ENCODE measurements at regions not wholly inside any gene's neighbourhood (a gene's known extent, or its start where the extent isn't known, plus 50 kb on each side); places are given as distances from the start of the nearest gene placed in this dataset.

DNA sequence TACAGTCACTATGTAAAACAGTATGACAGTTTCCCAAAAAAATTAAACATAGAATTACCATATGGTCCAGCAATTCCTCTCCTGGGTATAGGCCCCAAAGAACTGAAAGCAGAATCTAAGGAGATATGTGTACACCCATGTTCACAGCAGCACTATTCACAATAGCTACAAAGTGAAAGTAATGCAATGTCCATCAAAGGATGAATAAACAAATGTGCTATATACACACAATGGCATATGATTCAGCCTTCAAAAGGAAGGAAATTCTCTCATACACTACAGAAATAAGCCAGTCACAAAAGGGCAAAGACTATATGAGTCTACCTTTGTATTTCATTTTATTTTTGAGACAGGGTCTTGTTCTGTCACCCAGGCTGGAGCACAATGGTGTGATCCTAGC lies 120.4 kb downstream of the TOMM20 start:
- H3K36me3 Mint-ChIP-seq, result no peaks in the 10 kb centered on the region
- no peak for TF ChIP-seq CTCF (IDR thresholded peaks at IDR 0.05; ENCODE audit: unreplicated experiment)

DNA sequence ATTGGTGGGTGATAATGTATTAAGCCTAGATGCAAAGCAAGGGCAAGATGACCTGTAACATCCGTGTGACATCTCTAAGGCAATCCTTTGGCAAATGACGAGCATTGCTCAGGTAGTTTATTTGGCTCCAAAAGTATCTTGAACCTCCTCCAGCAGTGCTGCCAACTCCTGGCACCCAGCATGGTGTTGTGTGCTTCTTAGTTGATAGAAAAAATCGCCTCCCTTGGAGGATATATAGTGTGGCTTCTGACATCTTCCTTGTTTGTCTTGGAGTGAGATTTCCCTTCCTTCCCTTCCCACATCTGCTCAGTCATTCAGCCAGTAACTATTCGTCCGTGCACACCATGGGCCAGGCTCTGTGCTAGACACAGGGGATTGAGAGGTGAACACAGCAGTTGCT lies 121.8 kb downstream of the TOMM20 start:
- H3K27me3 Mint-ChIP-seq (ENCODE audit: low read depth), result no peaks in the 10 kb centered on the region
- no peak overlapping the region for H3K27ac Mint-ChIP-seq
- no peak overlapping the region for H3K4me3 Mint-ChIP-seq
- no peak for DNase-seq (ENCODE audit: low spot score in 2 of 2, unreplicated experiment in 2 of 2)
- no peak for TF ChIP-seq CTCF (IDR thresholded peaks at IDR 0.05; ENCODE audit: unreplicated experiment)
- H3K4me1 Mint-ChIP-seq, result no peaks in the 10 kb centered on the region
- peaks cover 3% of the 10 kb centered on the region for H3K9me3 Mint-ChIP-seq
- no peaks in the 10 kb centered on the region for H3K36me3 Mint-ChIP-seq

More for the DNA sequence above, 120.4 kb downstream of the TOMM20 start:
- no peak for DNase-seq (ENCODE audit: low spot score in 2 of 2, unreplicated experiment in 2 of 2)
- Mint-ChIP-seq H3K9me3 (peaks cover 3% of the 10 kb centered on the region), H3K4me1 (no peaks in the 10 kb centered on the region), H3K27me3 (ENCODE audit: low read depth) (no peaks in the 10 kb centered on the region), H3K27ac (no peak overlapping the region), H3K4me3 (no peak overlapping the region)

GRCh38 chr1:235006132-235006721 lies 122.4 kb downstream of the TOMM20 start:
- Mint-ChIP-seq H3K4me3 (no peak overlapping the region), H3K4me1 (peaks cover 2% of the 10 kb centered on the region), H3K36me3 (no peaks in the 10 kb centered on the region), H3K27me3 (ENCODE audit: low read depth) (no peaks in the 10 kb centered on the region), H3K27ac (no peak overlapping the region), H3K9me3 (peaks cover 3% of the 10 kb centered on the region)
- TF ChIP-seq CTCF (IDR thresholded peaks at IDR 0.05; ENCODE audit: unreplicated experiment), result no peak
- no peak for DNase-seq (ENCODE audit: low spot score in 2 of 2, unreplicated experiment in 2 of 2)

- H3K36me3 Mint-ChIP-seq, result no peaks in the 10 kb centered on the region
- peaks cover 3% of the 10 kb centered on the region for H3K9me3 Mint-ChIP-seq
- H3K27ac Mint-ChIP-seq, result no peak overlapping the region
- no peak for TF ChIP-seq CTCF (IDR thresholded peaks at IDR 0.05; ENCODE audit: unreplicated experiment)
- no peak overlapping the region for H3K4me3 Mint-ChIP-seq
- no peaks in the 10 kb centered on the region for H3K27me3 Mint-ChIP-seq (ENCODE audit: low read depth)
- DNase-seq (ENCODE audit: low spot score in 2 of 2, unreplicated experiment in 2 of 2), result no peak
- peaks cover 8% of the 10 kb centered on the region for H3K4me1 Mint-ChIP-seq
These were observed 123.7 kb downstream of the TOMM20 start for GRCh38 chr1:235004840-235005391.

DNA sequence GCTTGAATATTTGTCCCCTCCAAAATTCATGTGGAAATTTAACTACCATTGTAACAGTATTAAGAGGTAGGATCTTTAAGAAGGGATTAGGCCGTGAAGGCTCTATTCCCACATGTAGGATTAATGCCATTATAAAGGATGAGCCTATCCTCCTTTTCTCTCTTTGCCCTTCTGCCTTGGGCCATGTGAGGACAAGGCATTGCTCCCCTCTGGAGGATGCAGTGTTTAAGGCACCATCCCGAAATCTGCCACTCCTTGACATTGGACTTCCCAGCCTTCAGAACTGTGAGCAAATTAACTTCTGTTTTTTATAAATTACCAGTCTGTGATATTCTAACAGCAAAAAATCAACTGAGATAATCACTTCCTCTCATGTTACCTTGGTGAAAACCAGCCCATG lies 124.4 kb downstream of the TOMM20 start:
- H3K36me3 Mint-ChIP-seq, result no peaks in the 10 kb centered on the region
- TF ChIP-seq CTCF (IDR thresholded peaks at IDR 0.05; ENCODE audit: unreplicated experiment), result no peak

More for the DNA sequence above, 124.4 kb downstream of the TOMM20 start:
- H3K27me3 Mint-ChIP-seq (ENCODE audit: low read depth), result no peaks in the 10 kb centered on the region
- no peak overlapping the region for H3K4me3 Mint-ChIP-seq
- H3K27ac Mint-ChIP-seq, result no peak overlapping the region
- peaks cover 3% of the 10 kb centered on the region for H3K9me3 Mint-ChIP-seq
- DNase-seq (ENCODE audit: low spot score in 2 of 2, unreplicated experiment in 2 of 2), result no peak
- peaks cover 8% of the 10 kb centered on the region for H3K4me1 Mint-ChIP-seq
